Panc1 (cell line): ENCODE measurements at regions not wholly inside any gene's neighbourhood (a gene's known extent, or its start where the extent isn't known, plus 50 kb on each side); places are given as distances from the start of the nearest gene placed in this dataset.

Source experiments
- ATAC-seq: fragments of 200-7000 bp; cut with Tn5 transposase; 2 replicates; pipeline ENCODE4 v1.9.1; 2020; ENCODE audit warnings: mild to moderate bottlenecking, moderate library complexity
- BruUV-seq: library from RNA; stranded (reverse); fragments of 400-500 nt; replicated peaks from 2 replicates; lab custom pipeline; 2021; lab: Mats Ljungman, UMichigan
- CTCF ChIA-PET: fragments of 300-600 bp; sonication (Branson Sonifier 250); formaldehyde crosslinking; loops from one replicate; lab custom pipeline; 2022; ENCODE audit warnings: antibody characterized with exemption; lab: Charles Lee
- POLR2A ChIA-PET: fragments of 300-600 bp; sonication (Branson Sonifier 250); formaldehyde crosslinking; loops from one replicate; lab custom pipeline; 2022; ENCODE audit warnings: antibody characterized with exemption; lab: Charles Lee
- DNase-seq: peaks from one replicate; pipeline ENCODE4 v3.0.0-alpha.2; 2010; ENCODE audit warnings: low read depth, low spot score
- H3K27ac ChIP-seq: 2 replicates; pipeline ENCODE4 v1.5.1; 2011; ENCODE audit warnings: mild to moderate bottlenecking, low read length, inconsistent platforms
- H3K27me3 ChIP-seq: fragments of 200-500 bp; sonication (Bioruptor generic); 2 replicates; pipeline ENCODE4 v1.6.0; 2014; ENCODE audit warnings: low read length, inconsistent platforms; ENCODE audit not compliant: control insufficient read depth, insufficient read depth
- H3K36me3 ChIP-seq: fragments of 200-500 bp; sonication (Bioruptor generic); 2 replicates; pipeline ENCODE4 v1.5.1; 2014; ENCODE audit warnings: inconsistent platforms, mild to moderate bottlenecking, low read length, moderate library complexity; ENCODE audit not compliant: control insufficient read depth, insufficient read depth
- H3K4me1 ChIP-seq: 2 replicates; pipeline ENCODE4 v1.5.1; 2011; ENCODE audit warnings: inconsistent platforms, mild to moderate bottlenecking, low read length, moderate library complexity; ENCODE audit not compliant: control insufficient read depth, insufficient read depth
- H3K4me3 ChIP-seq, 2 experiments: 2 replicates each; pipeline ENCODE4 v1.5.1; 2011 to 2012; ENCODE audit warnings: low read depth in 2 of 2, low read length in 2 of 2, mild to moderate bottlenecking in 2 of 2, inconsistent platforms in 1 of 2, moderate library complexity in 1 of 2
- H3K9me3 ChIP-seq: fragments of 200-500 bp; sonication (Bioruptor generic); 2 replicates; pipeline ENCODE4 v1.5.1; 2014; ENCODE audit warnings: low read depth, mild to moderate bottlenecking, inconsistent platforms, low read length, moderate library complexity; ENCODE audit not compliant: control insufficient read depth, insufficient read depth
- CTCF ChIP-seq: fragments of 450-650 bp; IDR thresholded peaks from 2 replicates; pipeline ENCODE4 v1.5.1; 2017; ENCODE audit warnings: mild to moderate bottlenecking
- POLR2AphosphoS5 ChIP-seq: IDR thresholded peaks from 2 replicates; pipeline ENCODE4 v1.6.1; 2012; ENCODE audit warnings: mild to moderate bottlenecking, low read depth, low read length, moderate library complexity
- REST ChIP-seq, 2 experiments: IDR thresholded peaks; 2 replicates each; pipeline ENCODE4 v1.6.1; 2011 to 2012; ENCODE audit warnings: low read depth in 2 of 2, control low read depth in 1 of 2, low read length in 1 of 2, mild to moderate bottlenecking in 1 of 2, moderate library complexity in 1 of 2; ENCODE audit not compliant: insufficient read depth in 1 of 2
- SIN3A ChIP-seq: IDR thresholded peaks from 2 replicates; pipeline ENCODE4 v1.6.1; 2012; ENCODE audit warnings: low read depth, mild to moderate bottlenecking, low read length, moderate library complexity, borderline replicate concordance; ENCODE audit not compliant: insufficient read depth
- TCF7L2 ChIP-seq: IDR thresholded peaks from 2 replicates; pipeline ENCODE4 v1.6.1; 2011; ENCODE audit warnings: mild to moderate bottlenecking, low read depth, low read length, inconsistent platforms
- in situ Hi-C: cut with HindIII; loops from 2 replicates; pipeline ENCODE4 v1.10.0; 2016; ENCODE audit warnings: low sequenced_read_pairs, low pct_unique_long_range_greater_than_20kb
- intact Hi-C: fragments of 100-400 bp; cut with micrococcal nuclease; formaldehyde crosslinking; loops from one replicate; pipeline ENCODE4 v1.10.0; 2022; ENCODE audit not compliant: unreplicated experiment

- ATAC-seq: no peak
- in situ Hi-C loops: no loop called here
These were observed 426.4 kb upstream of the CITED2 start for GRCh38 chr6:139800837-139801236.

GRCh38 chr6:139790527-139790926 is 416.1 kb upstream of the CITED2 start:
- ChIA-PET POLR2A (no interaction called here), CTCF (no interaction called here)
- no peaks in the 10 kb centered on the region for H3K36me3 ChIP-seq
- in situ Hi-C loops (no loop called here), intact Hi-C loops (no loop called here)
- no peaks in the 10 kb centered on the region for H3K4me1 ChIP-seq
- BruUV-seq: no TSS peak
- TF ChIP-seq CTCF (no peak), TCF7L2 (no peak), REST (IDR thresholded peaks at IDR 0.05; ENCODE audit: insufficient read depth in 1 of 2, low read depth in 2 of 2, low read length in 1 of 2) (no peak), SIN3A (no peak), POLR2AphosphoS5 (no peak)
- H3K4me3 ChIP-seq: no peak overlapping the region
- H3K9me3 ChIP-seq: peaks cover 3% of the 10 kb centered on the region; the same call in 1 of the 2 replicates
- DNase-seq (no peak), ATAC-seq (no peak)
- H3K27ac ChIP-seq: no peak overlapping the region; the same call in 1 of the 2 replicates
- H3K27me3 ChIP-seq: no peaks in the 10 kb centered on the region

More at GRCh38 chr6:139800837-139801236, 426.4 kb upstream of the CITED2 start:
- ChIA-PET CTCF (no interaction called here), POLR2A (no interaction called here)
- Histone ChIP-seq H3K4me1 (no peaks in the 10 kb centered on the region), H3K36me3 (no peaks in the 10 kb centered on the region), H3K9me3 (no peaks in the 10 kb centered on the region; the same call in 1 of the 2 replicates), H3K27ac (no peak overlapping the region), H3K27me3 (no peaks in the 10 kb centered on the region), H3K4me3 (no peak overlapping the region)
- no TSS peak for BruUV-seq
- TF ChIP-seq POLR2AphosphoS5 (no peak), REST (IDR thresholded peaks at IDR 0.05; ENCODE audit: insufficient read depth in 1 of 2, low read depth in 2 of 2, low read length in 1 of 2) (no peak), TCF7L2 (no peak), SIN3A (no peak), CTCF (no peak)
- intact Hi-C loops: no loop called here
- DNase-seq: no peak
